ENCODE measurements at regions not wholly inside any gene's neighbourhood (a gene's known extent, or its start where the extent isn't known, plus 50 kb on each side); places are given as distances from the start of the nearest gene placed in this dataset.
"Not testable (repeated sequence)": the region's sequence is repeated elsewhere in the genome, so short reads cannot be mapped to it uniquely, and the experiment has no call there.

DNA sequence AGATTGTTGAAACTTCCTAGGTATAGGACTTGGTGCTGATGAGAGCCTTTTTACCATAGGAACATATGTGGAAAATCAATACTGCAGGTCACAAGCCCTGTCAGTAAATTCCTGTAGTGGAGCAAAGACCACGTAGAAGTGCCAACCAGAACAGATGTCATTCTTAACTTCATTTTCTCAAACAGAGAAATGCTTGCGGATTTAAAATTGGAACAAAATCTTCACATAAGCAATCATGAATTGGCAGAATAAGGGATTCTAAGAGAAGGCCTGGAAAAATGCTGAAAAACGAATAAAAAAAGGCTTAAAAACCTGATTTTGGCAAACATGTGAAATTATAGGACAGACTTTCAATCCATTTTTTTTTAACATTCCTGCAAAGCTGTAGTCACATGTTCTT is 80.8 kb upstream of the SMIM30 start:
- Mint-ChIP-seq H3K27ac (no peak overlapping the region), H3K9me3 (no peaks in the 10 kb centered on the region), H3K4me1 (no peaks in the 10 kb centered on the region), H3K36me3 (no peaks in the 10 kb centered on the region), H3K27me3 (peaks cover 0 to 16% (median 15%) of the 10 kb centered on the region in 3 donors), H3K4me3 (no peak overlapping the region)
- ATAC-seq (ENCODE audit: low read depth in 2 of 2): no peak
- no peak for DNase-seq

DNA sequence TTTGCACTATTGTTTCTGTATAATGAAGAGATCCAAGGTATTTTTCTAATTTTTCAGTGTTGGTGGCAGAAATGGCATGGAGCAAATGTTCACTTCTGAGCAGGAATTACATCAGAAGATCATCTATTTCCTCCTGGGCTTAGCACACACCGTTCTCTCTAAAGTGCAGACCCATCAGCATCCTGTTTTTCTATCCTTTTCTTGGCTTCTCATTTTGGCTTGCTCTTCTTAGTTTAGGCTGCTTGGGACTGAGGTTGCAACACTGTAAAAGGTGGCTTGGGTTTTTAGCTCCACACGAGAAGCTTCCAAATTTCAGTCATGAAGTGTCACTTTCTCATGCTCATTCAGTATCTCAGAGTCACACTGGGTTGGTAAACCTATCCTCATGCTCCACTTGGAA is 79.9 kb upstream of the SMIM30 start:
- no peaks in the 10 kb centered on the region for H3K4me1 Mint-ChIP-seq
- H3K27me3 Mint-ChIP-seq: peaks cover 0 to 18% (median 15%) of the 10 kb centered on the region in 3 donors
- H3K9me3 Mint-ChIP-seq: no peaks in the 10 kb centered on the region
- DNase-seq (no peak), ATAC-seq (ENCODE audit: low read depth in 2 of 2) (no peak)
- no peak overlapping the region for H3K4me3 Mint-ChIP-seq
- no peaks in the 10 kb centered on the region for H3K36me3 Mint-ChIP-seq
- H3K27ac Mint-ChIP-seq: peak overlapping the region in 1 of 6 donors; percentile 75

DNA sequence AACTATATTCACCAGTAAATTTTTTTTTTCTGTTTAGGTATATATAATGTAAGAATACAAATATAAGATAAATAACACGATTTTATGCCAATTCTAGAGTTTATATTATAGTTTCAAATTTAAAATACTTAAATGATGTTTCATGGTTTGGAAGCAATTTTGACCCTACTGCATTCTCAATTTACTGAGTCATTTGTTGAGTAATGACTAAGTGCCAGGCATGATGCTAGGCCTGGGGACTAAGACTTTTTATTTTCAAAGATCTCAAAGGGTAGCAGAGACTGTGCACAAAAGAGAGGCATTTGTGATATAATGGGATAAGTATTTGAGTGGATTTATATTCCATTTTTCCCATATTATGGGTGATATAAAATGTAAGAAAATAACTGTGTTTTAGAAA is 78.9 kb upstream of the SMIM30 start:
- no peak overlapping the region for H3K4me3 Mint-ChIP-seq
- no peaks in the 10 kb centered on the region for H3K4me1 Mint-ChIP-seq
- no peak overlapping the region for H3K27ac Mint-ChIP-seq
- DNase-seq (no peak), ATAC-seq (ENCODE audit: low read depth in 2 of 2) (no peak)
- no peaks in the 10 kb centered on the region for H3K9me3 Mint-ChIP-seq
- peaks cover 0 to 14% (median 10%) of the 10 kb centered on the region in 3 donors for H3K27me3 Mint-ChIP-seq
- no peaks in the 10 kb centered on the region for H3K36me3 Mint-ChIP-seq

DNA sequence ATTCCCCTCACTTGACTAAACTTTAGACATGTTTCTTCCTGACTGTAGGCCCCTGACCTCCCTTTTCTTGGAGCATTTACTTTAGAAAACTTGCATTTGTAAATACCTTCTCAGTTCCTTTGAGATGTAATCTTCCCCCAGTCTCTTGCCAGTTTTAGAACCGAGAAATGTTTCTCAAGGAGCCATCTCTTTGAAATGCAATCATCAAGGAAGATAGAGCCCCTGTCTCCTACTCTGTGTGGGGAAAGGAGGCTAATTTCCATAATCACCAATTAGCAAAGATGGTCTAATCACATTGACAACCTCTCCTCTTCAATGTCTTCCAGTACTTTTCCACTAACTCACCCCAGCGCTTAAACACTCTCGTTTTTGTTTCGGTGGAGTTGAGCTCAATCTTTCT is 70.0 kb upstream of the SMIM30 start:
- Mint-ChIP-seq H3K4me1 (no peaks in the 10 kb centered on the region), H3K27me3 (peaks cover 0 to 11% (median 8%) of the 10 kb centered on the region in 3 donors)
- no peak for ATAC-seq (ENCODE audit: low read depth in 2 of 2)

DNA sequence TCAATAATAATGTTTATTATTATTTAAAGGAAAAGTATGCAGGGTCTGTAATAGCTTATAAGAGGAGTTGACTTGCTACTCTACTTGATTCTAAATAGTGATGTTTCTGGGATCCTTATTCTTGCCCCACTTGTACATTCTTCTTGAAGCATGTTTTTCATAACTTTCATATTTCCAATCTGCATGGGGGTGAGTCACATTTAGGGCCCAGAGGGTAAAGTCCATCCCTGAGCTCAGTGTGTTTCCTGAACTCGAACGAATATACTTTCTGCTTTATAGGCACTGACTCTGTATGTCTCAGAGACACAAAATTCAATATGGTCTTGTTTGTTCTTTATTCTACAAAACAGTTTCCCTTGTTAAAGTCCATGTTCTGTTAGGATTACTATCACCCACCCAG is 61.0 kb upstream of the SMIM30 start:
- DNase-seq (no peak), ATAC-seq (ENCODE audit: low read depth in 2 of 2) (no peak)
- H3K36me3 Mint-ChIP-seq: no peaks in the 10 kb centered on the region
- H3K4me3 Mint-ChIP-seq: no peak overlapping the region
- H3K27me3 Mint-ChIP-seq: peaks cover 0 to 9% (median 7%) of the 10 kb centered on the region in 3 donors
- peaks cover 0 to 3% (median 0%) of the 10 kb centered on the region in 7 donors for H3K9me3 Mint-ChIP-seq
- no peak overlapping the region for H3K27ac Mint-ChIP-seq
- H3K4me1 Mint-ChIP-seq: no peaks in the 10 kb centered on the region

More for the DNA sequence above, 70.0 kb upstream of the SMIM30 start:
- H3K36me3 Mint-ChIP-seq: no peaks in the 10 kb centered on the region
- H3K4me3 Mint-ChIP-seq: no peak overlapping the region
- peaks cover 0 to 8% (median 0%) of the 10 kb centered on the region in 7 donors for H3K9me3 Mint-ChIP-seq
- DNase-seq: no peak
- no peak overlapping the region for H3K27ac Mint-ChIP-seq

DNA sequence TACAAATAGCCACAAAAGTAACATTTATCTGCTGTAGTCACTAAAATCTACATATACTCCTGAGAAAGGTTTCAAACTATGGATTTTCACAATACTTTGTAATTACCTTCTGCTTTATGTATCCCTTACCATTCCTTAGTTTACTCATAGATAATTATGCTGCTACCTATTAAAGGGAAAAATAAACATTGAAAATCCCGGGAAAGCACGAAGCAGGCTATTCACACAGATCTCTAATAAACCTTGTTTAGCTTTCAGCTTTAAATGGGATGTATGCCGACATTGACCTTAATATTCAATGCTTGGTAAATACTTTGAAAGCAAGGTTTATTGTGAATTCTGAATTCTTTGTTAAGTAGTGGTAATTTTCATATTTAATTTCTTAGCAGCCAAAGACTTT is 58.5 kb upstream of the SMIM30 start:
- no peaks in the 10 kb centered on the region for H3K36me3 Mint-ChIP-seq
- ATAC-seq (ENCODE audit: low read depth in 2 of 2) (no peak), DNase-seq (no peak)
- H3K4me3 Mint-ChIP-seq: no peak overlapping the region
- no peaks in the 10 kb centered on the region for H3K4me1 Mint-ChIP-seq
- peaks cover 0 to 4% (median 2%) of the 10 kb centered on the region in 7 donors for H3K9me3 Mint-ChIP-seq
- H3K27me3 Mint-ChIP-seq: peaks cover 0 to 17% (median 13%) of the 10 kb centered on the region in 3 donors
- H3K27ac Mint-ChIP-seq: no peak overlapping the region

DNA sequence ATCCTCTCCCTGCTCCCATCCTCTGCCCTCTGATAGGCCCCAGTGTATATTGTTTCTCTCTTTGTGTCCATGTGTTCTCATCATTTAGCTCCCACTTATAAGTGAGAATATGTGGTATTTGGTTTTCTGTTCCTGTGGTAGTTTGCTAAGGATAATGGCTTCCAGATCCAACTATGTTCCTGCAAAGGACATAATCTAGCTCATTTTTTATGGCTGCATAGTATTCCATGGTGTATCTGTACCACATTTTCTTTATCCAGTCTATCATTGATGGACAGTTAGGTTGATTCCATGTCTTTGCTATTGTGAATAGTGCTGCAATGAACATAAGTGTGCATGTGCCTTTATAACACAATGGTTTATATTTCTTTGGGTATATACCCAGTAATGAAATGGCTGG is 57.8 kb upstream of the SMIM30 start:
- not testable (repeated sequence) for H3K4me1 Mint-ChIP-seq; H3K4me3 Mint-ChIP-seq; H3K36me3 Mint-ChIP-seq; DNase-seq; H3K27ac Mint-ChIP-seq; H3K9me3 Mint-ChIP-seq; ATAC-seq (ENCODE audit: low read depth in 2 of 2)
- H3K27me3 Mint-ChIP-seq: peaks cover 0 to 17% (median 13%) of the 10 kb centered on the region in 3 donors

DNA sequence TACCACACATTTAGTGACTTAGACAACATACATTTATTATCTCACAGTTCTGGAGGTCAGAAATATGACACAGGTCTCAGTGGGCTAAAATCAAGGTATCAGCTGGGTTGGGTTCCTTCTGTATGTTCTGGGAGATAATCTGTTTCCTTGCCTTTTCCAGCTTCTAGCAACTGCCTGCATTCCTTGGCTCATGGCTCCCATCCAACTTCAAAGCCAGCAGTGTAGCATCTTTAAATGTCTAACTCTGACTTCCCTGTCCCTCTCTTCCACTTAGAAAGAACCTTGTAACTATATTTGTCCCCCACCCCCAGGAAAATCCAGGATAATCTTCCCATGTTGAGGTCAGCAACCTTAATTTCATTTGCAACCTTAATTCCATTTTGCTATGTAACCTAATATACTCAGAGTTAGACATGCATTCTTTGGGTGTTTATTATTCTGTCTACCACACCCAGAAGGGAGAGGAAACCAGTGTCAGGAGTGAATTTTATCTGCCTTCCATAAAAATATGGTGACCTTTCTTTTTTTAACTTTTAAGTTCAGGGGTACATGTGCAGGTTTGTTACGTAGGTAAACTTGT is 57.3 kb upstream of the SMIM30 start:
- H3K4me3 Mint-ChIP-seq: no peak overlapping the region
- H3K9me3 Mint-ChIP-seq: peaks cover 0 to 4% (median 2%) of the 10 kb centered on the region in 7 donors
- DNase-seq (no peak), ATAC-seq (ENCODE audit: low read depth in 2 of 2) (no peak)
- H3K27me3 Mint-ChIP-seq: peaks cover 0 to 17% (median 13%) of the 10 kb centered on the region in 3 donors
- no peaks in the 10 kb centered on the region for H3K36me3 Mint-ChIP-seq
- no peak overlapping the region for H3K27ac Mint-ChIP-seq
- H3K4me1 Mint-ChIP-seq: no peaks in the 10 kb centered on the region

DNA sequence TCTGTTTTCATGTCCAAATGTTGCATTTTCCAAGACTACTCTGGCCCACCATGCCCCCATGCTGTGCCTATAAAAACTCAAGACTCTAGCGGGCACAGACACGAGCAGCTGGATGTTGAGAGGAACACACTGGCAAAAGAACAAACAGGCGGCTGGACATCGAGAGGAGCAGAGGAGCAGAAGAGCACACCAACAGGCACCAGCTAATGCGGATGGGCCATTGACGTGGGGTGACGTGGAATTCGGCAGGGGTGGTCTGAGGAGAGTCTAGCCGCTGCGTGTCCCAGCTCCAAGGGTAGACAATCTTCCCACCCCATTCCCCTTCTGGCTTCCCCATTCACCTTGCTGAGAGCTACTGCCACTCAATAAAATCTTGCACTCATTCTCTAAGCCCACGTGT is 54.4 kb upstream of the SMIM30 start:
- ATAC-seq (ENCODE audit: low read depth in 2 of 2) (no peak), DNase-seq (no peak)
- Mint-ChIP-seq H3K4me3 (no peak overlapping the region), H3K36me3 (no peaks in the 10 kb centered on the region), H3K9me3 (peaks cover 0 to 4% (median 2%) of the 10 kb centered on the region in 7 donors), H3K27ac (no peak overlapping the region), H3K4me1 (no peaks in the 10 kb centered on the region), H3K27me3 (peaks cover 4 to 29% (median 26%) of the 10 kb centered on the region in 3 donors)

DNA sequence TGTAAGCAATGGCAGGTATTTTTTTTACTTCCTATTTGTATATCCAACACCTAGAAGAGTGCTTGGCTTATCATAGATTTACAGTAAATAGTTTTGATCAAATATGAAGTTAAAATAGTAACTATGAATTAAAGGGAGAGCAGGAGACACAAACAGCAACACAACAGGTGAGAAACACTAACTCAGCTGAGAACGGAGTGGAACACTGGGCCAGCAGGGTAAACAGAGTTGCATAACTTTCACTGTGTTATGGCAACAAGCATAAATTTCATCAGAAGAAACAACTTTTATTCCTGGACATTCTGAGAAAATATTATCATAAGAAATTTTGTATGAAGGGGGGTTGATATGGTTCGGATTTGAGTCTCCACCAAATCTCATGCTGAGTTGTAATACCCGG is 52.2 kb upstream of the SMIM30 start:
- Mint-ChIP-seq H3K36me3 (no peaks in the 10 kb centered on the region), H3K27me3 (peaks cover 4 to 39% (median 28%) of the 10 kb centered on the region in 3 donors), H3K4me3 (no peak overlapping the region), H3K4me1 (no peaks in the 10 kb centered on the region), H3K9me3 (peaks cover 0 to 11% (median 2%) of the 10 kb centered on the region in 7 donors), H3K27ac (no peak overlapping the region)
- DNase-seq (no peak), ATAC-seq (ENCODE audit: low read depth in 2 of 2) (no peak)

Data from naive B cell (primary cell).